Fibroblast of mammary gland (primary cell): ENCODE measurements at regions not wholly inside any gene's neighbourhood (a gene's known extent, or its start where the extent isn't known, plus 50 kb on each side); places are given as distances from the start of the nearest gene placed in this dataset.
"Not testable (repeated sequence)": the region's sequence is repeated elsewhere in the genome, so short reads cannot be mapped to it uniquely, and the experiment has no call there.

Experiments used
- DNase-seq: peaks from one replicate; pipeline ENCODE4 v3.0.0-alpha.2; 2010; ENCODE audit warnings: low read depth
- H3K4me3 ChIP-seq: 2 replicates; pipeline ENCODE4 v1.5.1; 2011; ENCODE audit warnings: low read depth, mild to moderate bottlenecking, low read length, moderate library complexity; ENCODE audit not compliant: control insufficient read depth
- TF ChIP-seq, protein P1 (sequence below): conservative IDR thresholded peaks from 2 replicates; pipeline ENCODE4 v1.5.1; 2011; ENCODE audit warnings: low read depth, low read length, inconsistent platforms; ENCODE audit not compliant: control insufficient read depth, insufficient read depth

DNA sequence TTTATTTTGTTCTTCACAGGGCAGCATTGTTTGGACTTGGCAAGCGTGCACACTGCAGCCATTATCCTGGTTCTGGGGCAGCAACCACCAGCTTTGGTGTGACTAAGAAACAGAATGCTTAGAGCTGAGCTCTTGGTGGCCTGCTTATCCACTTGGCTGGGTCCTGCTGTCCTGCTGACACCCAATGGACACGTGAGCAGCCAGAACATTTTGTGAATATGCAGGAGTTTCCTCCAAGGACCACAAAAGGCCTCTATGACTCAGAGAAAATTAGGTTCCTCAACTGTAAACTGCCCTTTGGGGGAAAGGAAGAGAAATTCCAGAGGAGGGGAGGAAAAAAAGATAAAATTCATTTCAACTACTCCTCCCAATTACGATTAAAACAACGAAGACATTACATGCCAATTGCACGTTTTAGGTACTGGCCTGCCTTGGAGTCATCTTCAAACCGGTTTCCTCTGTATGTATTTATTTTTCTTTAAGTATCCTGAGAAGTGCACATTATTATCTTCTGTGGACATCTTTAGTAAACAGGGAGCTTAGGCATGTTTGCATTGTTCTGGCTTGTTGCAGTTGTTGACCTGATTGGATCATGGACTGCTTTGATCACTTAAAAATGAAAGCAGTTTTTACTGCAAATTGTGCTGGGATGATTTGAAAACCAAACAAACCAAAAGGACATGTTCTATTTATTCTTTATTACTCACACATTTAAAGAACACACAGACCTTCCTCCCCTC is 82.3 kb upstream of the TLE4 start:
- TF ChIP-seq, protein P1, sequence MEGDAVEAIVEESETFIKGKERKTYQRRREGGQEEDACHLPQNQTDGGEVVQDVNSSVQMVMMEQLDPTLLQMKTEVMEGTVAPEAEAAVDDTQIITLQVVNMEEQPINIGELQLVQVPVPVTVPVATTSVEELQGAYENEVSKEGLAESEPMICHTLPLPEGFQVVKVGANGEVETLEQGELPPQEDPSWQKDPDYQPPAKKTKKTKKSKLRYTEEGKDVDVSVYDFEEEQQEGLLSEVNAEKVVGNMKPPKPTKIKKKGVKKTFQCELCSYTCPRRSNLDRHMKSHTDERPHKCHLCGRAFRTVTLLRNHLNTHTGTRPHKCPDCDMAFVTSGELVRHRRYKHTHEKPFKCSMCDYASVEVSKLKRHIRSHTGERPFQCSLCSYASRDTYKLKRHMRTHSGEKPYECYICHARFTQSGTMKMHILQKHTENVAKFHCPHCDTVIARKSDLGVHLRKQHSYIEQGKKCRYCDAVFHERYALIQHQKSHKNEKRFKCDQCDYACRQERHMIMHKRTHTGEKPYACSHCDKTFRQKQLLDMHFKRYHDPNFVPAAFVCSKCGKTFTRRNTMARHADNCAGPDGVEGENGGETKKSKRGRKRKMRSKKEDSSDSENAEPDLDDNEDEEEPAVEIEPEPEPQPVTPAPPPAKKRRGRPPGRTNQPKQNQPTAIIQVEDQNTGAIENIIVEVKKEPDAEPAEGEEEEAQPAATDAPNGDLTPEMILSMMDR: no peak
- peak; percentile 46 for DNase-seq
- H3K4me3 ChIP-seq: no peak overlapping the region

DNA sequence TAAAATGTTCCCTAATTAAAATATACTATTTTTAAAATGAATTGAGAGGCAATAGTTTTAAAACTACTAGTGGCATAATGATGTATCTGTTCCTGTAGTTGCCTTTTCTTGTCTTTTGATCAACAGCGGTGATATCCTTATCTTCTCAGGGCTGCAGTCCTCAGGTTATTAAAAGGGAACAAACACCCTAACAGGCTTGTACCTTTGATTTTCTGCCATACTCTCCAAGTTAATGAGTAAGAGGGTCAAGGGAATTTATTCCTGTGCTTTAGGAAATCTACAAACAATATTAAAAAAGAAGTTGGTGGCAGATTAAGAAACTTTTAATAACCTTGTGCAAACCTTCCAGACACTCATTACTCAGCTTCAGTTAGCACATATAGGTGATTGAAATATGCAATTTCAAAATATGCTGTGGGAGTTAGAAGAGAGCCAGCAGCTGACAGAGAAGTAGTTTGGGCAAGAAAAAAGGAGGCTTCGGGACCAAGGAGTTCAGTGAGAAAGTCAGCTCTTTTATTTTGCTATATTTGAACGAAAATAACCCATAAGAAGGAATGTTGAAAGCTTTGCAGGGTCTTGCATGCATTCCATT is 81.0 kb upstream of the TLE4 start:
- H3K4me3 ChIP-seq: no peak overlapping the region
- no peak for DNase-seq
- TF ChIP-seq, protein P1: no peak

DNA sequence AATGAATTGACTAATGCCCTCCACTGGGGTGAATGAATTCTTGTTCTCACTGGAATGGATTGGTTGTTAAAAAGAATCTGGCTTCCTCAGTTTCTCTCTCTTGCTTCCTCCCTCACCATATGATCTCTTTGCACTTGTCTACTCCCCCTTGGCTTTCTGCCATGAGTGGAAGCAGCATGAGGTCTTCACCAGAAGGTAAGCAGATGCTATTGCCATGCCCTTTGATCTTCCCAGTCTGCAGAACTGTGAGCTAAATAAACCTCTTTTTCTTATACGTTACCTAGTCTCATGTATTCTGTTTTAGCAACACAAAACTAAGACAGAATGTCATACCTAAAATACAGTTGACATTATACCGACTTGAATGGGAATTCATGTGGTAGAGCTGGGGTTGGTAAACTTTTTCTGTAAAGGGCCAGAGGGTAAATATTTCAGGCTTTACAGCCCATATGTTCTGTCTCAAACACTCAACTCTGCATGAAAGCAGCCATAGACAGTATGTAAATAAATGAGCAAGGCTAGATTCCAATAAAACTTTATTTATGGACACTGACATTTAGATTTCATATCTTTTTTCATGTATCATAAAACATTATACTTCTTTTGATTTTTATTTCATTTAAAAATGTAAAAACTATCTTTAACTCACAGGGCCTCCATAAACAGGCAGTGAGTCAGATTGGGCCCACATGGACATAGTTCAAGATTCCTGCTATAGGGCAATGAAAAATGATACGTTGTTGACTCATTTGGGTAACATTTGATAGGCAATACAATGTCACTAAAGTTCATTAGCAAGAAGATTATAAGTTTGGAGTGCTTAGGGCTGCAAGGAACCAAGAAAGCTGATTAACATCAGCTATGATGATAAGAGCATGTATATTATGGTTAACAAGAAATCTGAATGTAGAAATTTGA is 79.4 kb upstream of the TLE4 start:
- no peak for DNase-seq
- TF ChIP-seq, protein P1: no peak
- no peak overlapping the region for H3K4me3 ChIP-seq

DNA sequence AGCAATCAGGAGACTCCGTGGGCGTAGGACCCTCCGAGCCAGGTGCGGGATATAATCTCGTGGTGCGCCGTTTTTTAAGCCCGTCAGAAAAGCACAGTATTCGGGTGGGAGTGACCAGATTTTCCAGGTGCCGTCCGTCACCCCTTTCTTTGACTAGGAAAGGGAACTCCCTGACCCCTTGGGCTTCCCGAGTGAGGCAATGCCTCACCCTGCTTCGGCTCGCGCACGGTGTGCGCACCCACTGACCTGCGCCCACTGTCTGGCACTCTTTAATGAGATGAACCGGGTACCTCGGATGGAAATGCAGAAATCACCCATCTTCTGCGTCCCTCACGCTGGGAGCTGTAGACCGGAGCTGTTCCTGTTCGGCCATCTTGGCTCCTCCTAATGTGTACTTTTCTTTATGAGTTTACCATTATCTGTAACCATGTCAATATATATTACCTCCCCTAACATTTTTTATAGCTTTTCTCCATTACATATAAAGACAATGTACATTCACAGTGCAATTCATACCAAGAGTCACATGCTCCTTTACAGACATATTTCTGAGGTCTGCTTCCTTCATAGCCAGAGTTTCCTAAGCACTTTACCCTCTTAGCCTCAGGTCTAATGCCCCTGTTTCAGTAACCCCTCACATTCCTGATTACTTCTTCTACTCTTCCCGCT is 71.4 kb upstream of the TLE4 start:
- DNase-seq, H3K4me3 ChIP-seq: not testable (repeated sequence)

DNA sequence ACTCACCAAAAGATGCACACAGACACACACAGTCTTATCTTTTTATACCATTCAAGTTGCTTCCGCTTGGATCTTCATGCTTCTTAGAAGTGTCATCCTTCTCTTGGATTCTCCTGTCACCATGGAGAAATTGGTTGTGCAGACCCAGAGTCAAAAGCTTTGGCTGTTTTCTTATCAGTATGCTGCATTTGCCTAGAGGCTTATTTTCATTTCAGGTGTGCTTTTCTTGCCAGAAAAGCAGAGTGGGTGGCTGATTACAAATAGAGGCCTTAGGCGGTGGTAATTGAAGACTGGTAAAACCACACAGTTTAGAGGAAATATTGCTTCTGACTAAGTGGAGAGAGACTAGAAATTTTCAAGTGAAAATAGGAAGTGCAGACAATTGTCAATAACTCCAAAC is 70.2 kb upstream of the TLE4 start:
- no peak for DNase-seq
- TF ChIP-seq, protein P1: no peak
- H3K4me3 ChIP-seq: no peak overlapping the region

GRCh38 chr9:79507801-79508200 is 64.0 kb upstream of the TLE4 start:
- DNase-seq: no peak
- H3K4me3 ChIP-seq: no peak overlapping the region
- TF ChIP-seq, protein P1: no peak
